SK-N-SH (cell line): ENCODE measurements at regions not wholly inside any gene's neighbourhood (a gene's known extent, or its start where the extent isn't known, plus 50 kb on each side); places are given as distances from the start of the nearest gene placed in this dataset.

Source experiments
- CTCF ChIA-PET: fragments of 300-600, 350-600 bp; formaldehyde crosslinking; extraction: SDS; loops from one replicate; lab custom pipeline; 2021; lab: Yijun Ruan, JAX
- POLR2A ChIA-PET: fragments of 350-600 bp; sonication (Branson Sonifier 250); formaldehyde crosslinking; extraction: SDS; loops from one replicate; lab custom pipeline; 2020; ENCODE audit warnings: antibody characterized with exemption, inconsistent platforms; lab: Yijun Ruan, JAX
- DNase-seq: peaks from one replicate; pipeline ENCODE4 v3.0.0; 2012
- H2AFZ ChIP-seq: fragments of 200-600 bp; sonication (generic); 2 replicates; pipeline ENCODE4 v1.8.1; 2016; ENCODE audit warnings: antibody characterized with exemption, mild to moderate bottlenecking, low read depth
- H3F3A ChIP-seq: fragments of 200-600 bp; sonication (generic); replicated peaks from 2 replicates; pipeline ENCODE3; 2016; ENCODE audit warnings: antibody characterized with exemption, mild to moderate bottlenecking; ENCODE audit not compliant: insufficient read depth
- H3K27ac ChIP-seq, 2 experiments: fragments of 200-500 bp in 1 of 2; fragments of 200-600 bp in 1 of 2; sonication (Bioruptor generic) in 1 of 2; sonication (generic), shearing (Covaris generic) in 1 of 2; 2 replicates each; pipeline versions ENCODE4 v1.5.1 to v1.6.1; 2014 to 2016; ENCODE audit warnings: low read depth in 2 of 2, inconsistent platforms in 1 of 2, low read length in 1 of 2, mild to moderate bottlenecking in 1 of 2, mixed read lengths in 1 of 2
- H3K27me3 ChIP-seq: fragments of 200-600 bp; sonication (generic), shearing (Covaris generic); 2 replicates; pipeline ENCODE4 v1.6.1; 2016; ENCODE audit warnings: mixed run types; ENCODE audit not compliant: insufficient read depth
- H3K36me3 ChIP-seq, 2 experiments: fragments of 200-500 bp in 1 of 2; fragments of 200-600 bp in 1 of 2; sonication (Bioruptor generic) in 1 of 2; sonication (generic) in 1 of 2; replicated peaks in 1 of 2; 2 replicates each; pipeline versions ENCODE3 to v1.5.1; 2014 to 2016; ENCODE audit warnings: low read length in 1 of 2, mild to moderate bottlenecking in 1 of 2; ENCODE audit not compliant: insufficient read depth in 2 of 2, control insufficient read depth in 1 of 2
- H3K4me1 ChIP-seq, 2 experiments: fragments of 200-500 bp in 1 of 2; fragments of 200-600 bp in 1 of 2; sonication (Bioruptor generic) in 1 of 2; sonication (generic), shearing (Covaris generic) in 1 of 2; 2 replicates each; pipeline versions ENCODE4 v1.5.1 to v1.6.1; 2014 to 2016; ENCODE audit warnings: low read depth in 1 of 2, low read length in 1 of 2, mixed run types in 1 of 2; ENCODE audit not compliant: insufficient read depth in 2 of 2, control insufficient read depth in 1 of 2
- H3K4me2 ChIP-seq: fragments of 200-600 bp; sonication (generic), shearing (Covaris generic); 2 replicates; pipeline ENCODE4 v1.6.1; 2017; ENCODE audit warnings: mixed run types
- H3K4me3 ChIP-seq, 2 experiments: fragments of 200-500 bp in 1 of 2; fragments of 200-600 bp in 1 of 2; sonication (Bioruptor generic) in 1 of 2; sonication (generic), shearing (Covaris generic) in 1 of 2; 2 replicates each; pipeline versions ENCODE4 v1.5.1 to v1.8.1; 2014 to 2016; ENCODE audit warnings: low read depth in 2 of 2, inconsistent platforms in 1 of 2, low read length in 1 of 2, mild to moderate bottlenecking in 1 of 2, mixed read lengths in 1 of 2, moderate library complexity in 1 of 2
- H3K79me2 ChIP-seq: fragments of 200-600 bp; sonication (generic); 2 replicates; pipeline ENCODE4 v1.8.1; 2017; ENCODE audit warnings: mild to moderate bottlenecking; ENCODE audit not compliant: insufficient read depth
- H3K9ac ChIP-seq: fragments of 200-600 bp; sonication (generic); 2 replicates; pipeline ENCODE4 v1.6.1; 2017; ENCODE audit warnings: mixed run types
- H3K9me2 ChIP-seq: fragments of 200-600 bp; sonication (generic); 2 replicates; pipeline ENCODE4 v1.6.1; 2017; ENCODE audit warnings: mixed run types
- H3K9me3 ChIP-seq: fragments of 200-600 bp; sonication (generic); 2 replicates; pipeline ENCODE4 v1.6.1; 2017; ENCODE audit warnings: mixed run types, mild to moderate bottlenecking, moderate library complexity
- H4K20me1 ChIP-seq: fragments of 200-600 bp; sonication (generic); 2 replicates; pipeline ENCODE4 v1.6.1; 2017; ENCODE audit warnings: mild to moderate bottlenecking, mixed run types; ENCODE audit not compliant: insufficient read depth
- CHD2 ChIP-seq: fragments of 150-350 bp; IDR thresholded peaks from 2 replicates; pipeline ENCODE4 v1.6.1; 2018; ENCODE audit warnings: low read length; ENCODE audit not compliant: partially characterized antibody
- ELF1 ChIP-seq: IDR thresholded peaks from 2 replicates; pipeline ENCODE4 v1.4.0; 2012
- EP300 ChIP-seq, 2 experiments: IDR thresholded peaks; 2 replicates each; pipeline versions ENCODE4 v1.4.0 to v1.6.1; 2012; ENCODE audit warnings: borderline replicate concordance in 1 of 2, low read depth in 1 of 2, low read length in 1 of 2
- EZH2phosphoT487 ChIP-seq: fragments of 200-600 bp; sonication (generic); IDR thresholded peaks from 2 replicates; pipeline ENCODE4 v1.6.1; 2017; ENCODE audit warnings: low read depth, mixed run types, mild to moderate bottlenecking, antibody characterized with exemption, moderate library complexity, borderline replicate concordance
- FOXJ3 ChIP-seq: sonication (generic); formaldehyde crosslinking; IDR thresholded peaks from 2 replicates; pipeline ENCODE4 v1.5.1; 2020; ENCODE audit warnings: mild to moderate bottlenecking, missing genetic modification reagents
- GATA2 ChIP-seq: sonication (generic); formaldehyde crosslinking; IDR thresholded peaks from 2 replicates; pipeline ENCODE4 v1.5.0; 2020; ENCODE audit warnings: mild to moderate bottlenecking, missing genetic modification reagents
- JUND ChIP-seq: IDR thresholded peaks from 2 replicates; pipeline ENCODE4 v1.4.0; 2012
- NFIC ChIP-seq: IDR thresholded peaks from 2 replicates; pipeline ENCODE4 v1.4.0; 2012; ENCODE audit warnings: borderline replicate concordance
- RFX5 ChIP-seq: IDR thresholded peaks from 2 replicates; pipeline ENCODE4 v1.6.1; 2012; ENCODE audit warnings: mild to moderate bottlenecking, improper control_type of control experiment, low read length
- RXRA ChIP-seq: IDR thresholded peaks from 2 replicates; pipeline ENCODE4 v1.4.0; 2012; ENCODE audit warnings: low read depth, mild to moderate bottlenecking, borderline replicate concordance
- SMC3 ChIP-seq: IDR thresholded peaks from 2 replicates; pipeline ENCODE4 v1.6.1; 2012; ENCODE audit warnings: low read depth, low read length, improper control_type of control experiment
- TCF12 ChIP-seq: IDR thresholded peaks from 2 replicates; pipeline ENCODE4 v1.4.0; 2012
- TEAD4 ChIP-seq: IDR thresholded peaks from 2 replicates; pipeline ENCODE4 v1.4.0; 2012; ENCODE audit warnings: mild to moderate bottlenecking, borderline replicate concordance; ENCODE audit not compliant: insufficient read depth
- YY1 ChIP-seq: IDR thresholded peaks from 2 replicates; pipeline ENCODE4 v1.4.0; 2012; ENCODE audit warnings: low read depth, mild to moderate bottlenecking
- WGBS: methylation state at CpG from one replicate; pipeline ENCODE4 v1.1.6; 2017; ENCODE audit warnings: low lambda C conversion rate; 5-methylcytosine and 5-hydroxymethylcytosine counted together
- TF ChIP-seq, protein P1 (sequence below): IDR thresholded peaks from 2 replicates; pipeline ENCODE4 v1.6.1; 2012; ENCODE audit warnings: mild to moderate bottlenecking, low read depth, low read length, moderate library complexity
- TF ChIP-seq, protein P2 (sequence below): fragments of 200-600 bp; sonication (generic); IDR thresholded peaks from 2 replicates; pipeline ENCODE4 v1.6.1; 2017; ENCODE audit warnings: antibody characterized with exemption, mild to moderate bottlenecking, moderate library complexity
- TF ChIP-seq, protein P3 (sequence below): IDR thresholded peaks from 2 replicates; pipeline ENCODE4 v1.4.0; 2012; ENCODE audit warnings: low read depth

DNA sequence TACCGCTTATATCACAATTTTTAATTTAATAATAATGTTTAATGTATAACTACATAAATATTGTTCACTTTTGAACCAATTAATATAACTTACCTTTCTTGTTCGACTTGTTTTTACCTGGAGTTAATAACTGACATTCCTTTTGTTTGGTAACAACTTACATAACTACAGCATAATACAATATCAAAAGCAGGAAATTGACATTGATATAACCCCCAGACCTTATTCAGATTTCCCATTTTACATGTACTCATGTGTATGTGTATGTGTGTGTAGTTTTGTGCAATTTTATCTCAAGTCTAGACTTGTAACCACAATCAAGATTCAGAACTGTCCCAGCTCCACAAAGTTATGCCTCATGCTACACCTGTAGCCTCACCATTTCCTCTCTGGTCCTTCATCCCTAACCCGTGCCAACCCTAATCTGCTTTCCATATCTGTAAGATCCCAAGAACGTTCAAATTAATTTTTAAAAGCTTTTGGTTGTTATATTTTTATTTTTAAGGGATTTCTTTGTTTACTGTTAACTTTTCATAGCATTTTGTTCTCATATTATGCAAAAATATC lies 190.6 kb downstream of the MANEA start (continued):
- TF ChIP-seq, protein P1, sequence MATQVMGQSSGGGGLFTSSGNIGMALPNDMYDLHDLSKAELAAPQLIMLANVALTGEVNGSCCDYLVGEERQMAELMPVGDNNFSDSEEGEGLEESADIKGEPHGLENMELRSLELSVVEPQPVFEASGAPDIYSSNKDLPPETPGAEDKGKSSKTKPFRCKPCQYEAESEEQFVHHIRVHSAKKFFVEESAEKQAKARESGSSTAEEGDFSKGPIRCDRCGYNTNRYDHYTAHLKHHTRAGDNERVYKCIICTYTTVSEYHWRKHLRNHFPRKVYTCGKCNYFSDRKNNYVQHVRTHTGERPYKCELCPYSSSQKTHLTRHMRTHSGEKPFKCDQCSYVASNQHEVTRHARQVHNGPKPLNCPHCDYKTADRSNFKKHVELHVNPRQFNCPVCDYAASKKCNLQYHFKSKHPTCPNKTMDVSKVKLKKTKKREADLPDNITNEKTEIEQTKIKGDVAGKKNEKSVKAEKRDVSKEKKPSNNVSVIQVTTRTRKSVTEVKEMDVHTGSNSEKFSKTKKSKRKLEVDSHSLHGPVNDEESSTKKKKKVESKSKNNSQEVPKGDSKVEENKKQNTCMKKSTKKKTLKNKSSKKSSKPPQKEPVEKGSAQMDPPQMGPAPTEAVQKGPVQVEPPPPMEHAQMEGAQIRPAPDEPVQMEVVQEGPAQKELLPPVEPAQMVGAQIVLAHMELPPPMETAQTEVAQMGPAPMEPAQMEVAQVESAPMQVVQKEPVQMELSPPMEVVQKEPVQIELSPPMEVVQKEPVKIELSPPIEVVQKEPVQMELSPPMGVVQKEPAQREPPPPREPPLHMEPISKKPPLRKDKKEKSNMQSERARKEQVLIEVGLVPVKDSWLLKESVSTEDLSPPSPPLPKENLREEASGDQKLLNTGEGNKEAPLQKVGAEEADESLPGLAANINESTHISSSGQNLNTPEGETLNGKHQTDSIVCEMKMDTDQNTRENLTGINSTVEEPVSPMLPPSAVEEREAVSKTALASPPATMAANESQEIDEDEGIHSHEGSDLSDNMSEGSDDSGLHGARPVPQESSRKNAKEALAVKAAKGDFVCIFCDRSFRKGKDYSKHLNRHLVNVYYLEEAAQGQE, result no peak
- TF ChIP-seq GATA2 (CRISPR knock-in tag) (no peak), RFX5 (no peak), JUND (no peak)

DNA sequence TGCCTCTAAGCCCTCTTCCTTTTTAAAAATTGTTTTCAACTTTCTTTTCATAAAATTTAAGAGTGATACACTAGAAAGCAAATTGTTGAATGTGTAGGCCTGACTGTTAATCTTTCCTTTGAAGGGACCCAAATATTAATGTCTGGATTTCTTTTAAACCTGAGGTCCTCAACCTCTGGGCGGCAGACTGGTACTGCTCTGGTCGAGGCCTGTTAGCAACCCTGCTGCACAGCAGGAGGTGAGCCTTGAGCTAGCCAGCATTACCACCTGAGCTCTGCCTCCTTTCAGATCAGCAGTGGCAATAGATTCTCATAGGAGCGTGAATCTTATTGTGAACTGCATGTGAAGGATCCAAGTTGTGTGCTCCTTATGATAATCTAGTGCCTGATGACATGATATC lies 191.2 kb downstream of the MANEA start:
- Histone ChIP-seq H3K9me2 (no peaks in the 10 kb centered on the region), H3K36me3 (no peaks in the 10 kb centered on the region), H3K9ac (no peak overlapping the region), H3K79me2 (no peaks in the 10 kb centered on the region), H2AFZ (no peak overlapping the region), H3F3A (no peaks in the 10 kb centered on the region), H3K9me3 (no peaks in the 10 kb centered on the region), H3K4me1 (no peaks in the 10 kb centered on the region), H3K27ac (no peak overlapping the region), H3K27me3 (no peaks in the 10 kb centered on the region), H3K4me3 (no peak overlapping the region), H3K4me2 (no peak overlapping the region), H4K20me1 (no peaks in the 10 kb centered on the region)
- ChIA-PET POLR2A (no interaction called here), CTCF (no interaction called here)
- WGBS, result 32% methylated on average over 2 of the region's 3 CpGs
- TF ChIP-seq YY1, result no peak
- TF ChIP-seq RXRA, result no peak
- TF ChIP-seq FOXJ3 (CRISPR knock-in tag), result no peak
- DNase-seq, result no peak

DNA sequence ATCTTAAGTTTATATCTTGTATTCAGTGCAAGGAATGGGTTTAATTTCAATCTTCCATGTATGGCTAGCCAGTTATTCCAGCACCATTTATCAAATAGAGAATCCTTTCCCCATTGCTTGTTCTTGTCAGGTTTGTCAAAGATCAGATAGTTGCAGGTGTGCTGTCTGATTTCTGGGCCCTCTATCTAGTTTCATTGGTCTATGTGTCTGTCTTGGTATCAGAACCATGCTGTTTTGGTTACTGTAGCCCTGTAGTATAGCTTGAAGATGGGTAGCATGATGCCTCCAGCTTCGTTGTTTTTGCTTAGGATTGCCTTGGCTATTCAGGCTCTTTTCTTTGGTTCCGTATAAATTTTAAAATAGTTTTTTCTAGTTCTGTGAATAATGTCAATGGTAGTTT lies 200.0 kb downstream of the MANEA start:
- no peak overlapping the region for H3K27ac ChIP-seq
- 41% methylated on average over 2 of the region's 2 CpGs for WGBS
- H3K9me3 ChIP-seq, result no peaks in the 10 kb centered on the region
- H3K4me1 ChIP-seq, result no peaks in the 10 kb centered on the region
- H3K9me2 ChIP-seq, result no peaks in the 10 kb centered on the region
- ChIA-PET CTCF (no interaction called here), POLR2A (no interaction called here)
- H3K36me3 ChIP-seq, result no peaks in the 10 kb centered on the region
- no peak overlapping the region for H3K9ac ChIP-seq
- H3K79me2 ChIP-seq, result no peaks in the 10 kb centered on the region
- no peak for DNase-seq
- H3K4me2 ChIP-seq, result no peak overlapping the region
- TF ChIP-seq ELF1 (no peak), EP300 (IDR thresholded peaks at IDR 0.05; ENCODE audit: borderline replicate concordance in 1 of 2, low read depth in 1 of 2, low read length in 1 of 2) (no peak), EZH2phosphoT487 (no peak), NFIC (no peak), CHD2 (no peak), TCF12 (no peak), TEAD4 (no peak), SMC3 (no peak), JUND (no peak)
- TF ChIP-seq, protein P2, sequence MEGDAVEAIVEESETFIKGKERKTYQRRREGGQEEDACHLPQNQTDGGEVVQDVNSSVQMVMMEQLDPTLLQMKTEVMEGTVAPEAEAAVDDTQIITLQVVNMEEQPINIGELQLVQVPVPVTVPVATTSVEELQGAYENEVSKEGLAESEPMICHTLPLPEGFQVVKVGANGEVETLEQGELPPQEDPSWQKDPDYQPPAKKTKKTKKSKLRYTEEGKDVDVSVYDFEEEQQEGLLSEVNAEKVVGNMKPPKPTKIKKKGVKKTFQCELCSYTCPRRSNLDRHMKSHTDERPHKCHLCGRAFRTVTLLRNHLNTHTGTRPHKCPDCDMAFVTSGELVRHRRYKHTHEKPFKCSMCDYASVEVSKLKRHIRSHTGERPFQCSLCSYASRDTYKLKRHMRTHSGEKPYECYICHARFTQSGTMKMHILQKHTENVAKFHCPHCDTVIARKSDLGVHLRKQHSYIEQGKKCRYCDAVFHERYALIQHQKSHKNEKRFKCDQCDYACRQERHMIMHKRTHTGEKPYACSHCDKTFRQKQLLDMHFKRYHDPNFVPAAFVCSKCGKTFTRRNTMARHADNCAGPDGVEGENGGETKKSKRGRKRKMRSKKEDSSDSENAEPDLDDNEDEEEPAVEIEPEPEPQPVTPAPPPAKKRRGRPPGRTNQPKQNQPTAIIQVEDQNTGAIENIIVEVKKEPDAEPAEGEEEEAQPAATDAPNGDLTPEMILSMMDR, result no peak
- TF ChIP-seq, protein P3, sequence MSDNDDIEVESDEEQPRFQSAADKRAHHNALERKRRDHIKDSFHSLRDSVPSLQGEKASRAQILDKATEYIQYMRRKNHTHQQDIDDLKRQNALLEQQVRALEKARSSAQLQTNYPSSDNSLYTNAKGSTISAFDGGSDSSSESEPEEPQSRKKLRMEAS, result no peak
- TF ChIP-seq, all 33 proteins: peak for 0
- Histone ChIP-seq H3K27me3 (no peaks in the 10 kb centered on the region), H3F3A (no peaks in the 10 kb centered on the region), H4K20me1 (no peaks in the 10 kb centered on the region), H3K4me3 (no peak overlapping the region), H2AFZ (no peak overlapping the region)
